HCT116 (cell line): ENCODE measurements at regions not wholly inside any gene's neighbourhood (a gene's known extent, or its start where the extent isn't known, plus 50 kb on each side); places are given as distances from the start of the nearest gene placed in this dataset.

ENCODE experiments used
- ATAC-seq: fragments of 200-7000 bp; cut with Tn5 transposase; 2 replicates; pipeline ENCODE4 v1.9.1; 2020; ENCODE audit warnings: mild to moderate bottlenecking, moderate library complexity
- BruUV-seq: library from RNA; stranded (reverse); fragments of 400-500 nt; replicated peaks from 2 replicates; lab custom pipeline; 2021; lab: Mats Ljungman, UMichigan
- CTCF ChIA-PET: fragments of 300-600 bp; sonication (Branson Sonifier 250); formaldehyde crosslinking; loops from one replicate; lab custom pipeline; 2021; ENCODE audit warnings: antibody characterized with exemption; lab: Charles Lee
- POLR2A ChIA-PET: fragments of 300-600, 350-600 bp; sonication (Branson Sonifier 250); formaldehyde crosslinking; loops from one replicate; lab custom pipeline; 2021; ENCODE audit warnings: antibody characterized with exemption; lab: Charles Lee
- RAD21 ChIA-PET, 2 experiments: fragments of 300-600 bp; sonication (Branson Sonifier 250); formaldehyde crosslinking; loops; one replicate each; lab custom pipeline; 2023; ENCODE audit warnings: low total read pairs in 2 of 2; ENCODE audit not compliant: uncharacterized antibody in 2 of 2, unreplicated experiment in 2 of 2, low non-redundant PET in 1 of 2; lab: Charles Lee
- DNase-seq: peaks from one replicate; pipeline ENCODE4 v3.0.0-alpha.2; 2010; ENCODE audit warnings: low read depth, low spot score
- H2AFZ ChIP-seq: fragments of 200-600 bp; shearing (Covaris generic), sonication (generic); 2 replicates; pipeline ENCODE4 v1.6.1; 2017; ENCODE audit warnings: low read depth, mixed run types, mixed read lengths, antibody characterized with exemption, low read length; ENCODE audit not compliant: poor library complexity, severe bottlenecking
- H3K27ac ChIP-seq: 2 replicates; pipeline ENCODE4 v1.5.1; 2012; ENCODE audit warnings: low read depth, low read length
- H3K27me3 ChIP-seq: fragments of 200-600 bp; sonication (generic); 2 replicates; pipeline ENCODE4 v1.6.1; 2016; ENCODE audit warnings: mixed run types, low read length, mixed read lengths; ENCODE audit not compliant: insufficient read depth
- H3K36me3 ChIP-seq, 2 experiments: fragments of 200-500 bp in 1 of 2; fragments of 200-600 bp in 1 of 2; sonication (Bioruptor generic) in 1 of 2; sonication (generic) in 1 of 2; 2 replicates each; pipeline versions ENCODE4 v1.5.1 to v1.6.1; 2014 to 2016; ENCODE audit warnings: low read length in 2 of 2, inconsistent platforms in 1 of 2, mixed read lengths in 1 of 2, mixed run types in 1 of 2; ENCODE audit not compliant: insufficient read depth in 2 of 2, control insufficient read depth in 1 of 2
- H3K4me1 ChIP-seq, 2 experiments: fragments of 200-600 bp in 1 of 2; sonication (generic) in 1 of 2; 2 replicates each; pipeline versions ENCODE4 v1.5.1 to v1.6.1; 2012 to 2017; ENCODE audit warnings: low read length in 2 of 2, inconsistent platforms in 1 of 2, mild to moderate bottlenecking in 1 of 2, mixed read lengths in 1 of 2, mixed run types in 1 of 2, moderate library complexity in 1 of 2; ENCODE audit not compliant: insufficient read depth in 2 of 2, control insufficient read depth in 1 of 2
- H3K4me2 ChIP-seq: fragments of 200-600 bp; sonication (generic); 2 replicates; pipeline ENCODE4 v1.6.1; 2017; ENCODE audit warnings: mixed run types, low read length, mixed read lengths
- H3K4me3 ChIP-seq, 2 experiments: fragments of 200-600 bp in 1 of 2; sonication (generic) in 1 of 2; replicated peaks in 1 of 2; 2 replicates each; pipeline ENCODE4 v1.5.1; 2011 to 2016; ENCODE audit warnings: low read length in 2 of 2, control low read depth in 1 of 2, low read depth in 1 of 2, mild to moderate bottlenecking in 1 of 2, mixed read lengths in 1 of 2, mixed run types in 1 of 2
- H3K79me2 ChIP-seq: fragments of 200-600 bp; sonication (generic); 2 replicates; pipeline ENCODE4 v1.6.1; 2017; ENCODE audit warnings: mild to moderate bottlenecking, mixed run types, low read length, moderate library complexity, mixed read lengths; ENCODE audit not compliant: insufficient read depth
- H3K9ac ChIP-seq: fragments of 200-600 bp; sonication (generic); 2 replicates; pipeline ENCODE4 v1.6.1; 2016; ENCODE audit warnings: low read length, mixed read lengths
- H3K9me2 ChIP-seq: fragments of 200-600 bp; sonication (generic), shearing (Covaris generic); 2 replicates; pipeline ENCODE4 v1.6.1; 2017; ENCODE audit warnings: mixed run types, mild to moderate bottlenecking, moderate library complexity; ENCODE audit not compliant: insufficient read depth
- H3K9me3 ChIP-seq, 2 experiments: fragments of 200-500 bp in 1 of 2; fragments of 200-600 bp in 1 of 2; sonication (Bioruptor generic) in 1 of 2; sonication (generic) in 1 of 2; 2 replicates each; pipeline ENCODE4 v1.6.1; 2014 to 2017; ENCODE audit warnings: low read length in 2 of 2, mixed read lengths in 2 of 2, inconsistent platforms in 1 of 2, low read depth in 1 of 2, mild to moderate bottlenecking in 1 of 2, mixed run types in 1 of 2, moderate library complexity in 1 of 2; ENCODE audit not compliant: control insufficient read depth in 1 of 2, insufficient read depth in 1 of 2
- H4K20me1 ChIP-seq: fragments of 200-600 bp; sonication (generic), shearing (Covaris generic); 2 replicates; pipeline ENCODE4 v1.6.1; 2017; ENCODE audit warnings: mixed run types, mild to moderate bottlenecking, moderate library complexity; ENCODE audit not compliant: insufficient read depth
- CBX3 ChIP-seq: IDR thresholded peaks from 2 replicates; pipeline ENCODE4 v1.6.1; 2012; ENCODE audit warnings: low read depth
- CEBPB ChIP-seq: IDR thresholded peaks from 2 replicates; pipeline ENCODE4 v1.6.1; 2012; ENCODE audit warnings: low read depth
- EGR1 ChIP-seq: IDR thresholded peaks from 2 replicates; pipeline ENCODE4 v1.6.1; 2012; ENCODE audit warnings: low read depth
- ELF1 ChIP-seq: IDR thresholded peaks from 2 replicates; pipeline ENCODE4 v1.6.1; 2012; ENCODE audit warnings: low read depth, borderline replicate concordance
- EZH2phosphoT487 ChIP-seq: fragments of 200-600 bp; IDR thresholded peaks from 2 replicates; pipeline ENCODE4 v1.6.1; 2018; ENCODE audit warnings: antibody characterized with exemption, borderline replicate concordance
- FOSL1 ChIP-seq: IDR thresholded peaks from 2 replicates; pipeline ENCODE4 v1.6.1; 2012; ENCODE audit warnings: low read depth
- JUND ChIP-seq: IDR thresholded peaks from 2 replicates; pipeline ENCODE4 v1.6.1; 2012
- POLR2A ChIP-seq: IDR thresholded peaks from 2 replicates; pipeline ENCODE4 v1.7.0; 2011; ENCODE audit warnings: borderline replicate concordance; ENCODE audit not compliant: insufficient read depth, insufficient read length; ENCODE audit errors: extremely low read depth
- RAD21 ChIP-seq: IDR thresholded peaks from 2 replicates; pipeline ENCODE4 v1.6.1; 2012; ENCODE audit warnings: low read depth, mild to moderate bottlenecking
- SIN3A ChIP-seq: IDR thresholded peaks from 2 replicates; pipeline ENCODE4 v1.6.1; 2012; ENCODE audit warnings: low read depth
- SP1 ChIP-seq: IDR thresholded peaks from 2 replicates; pipeline ENCODE4 v1.6.1; 2012; ENCODE audit warnings: low read depth
- TCF7L2 ChIP-seq: IDR thresholded peaks from 2 replicates; pipeline ENCODE4 v1.7.0; 2011; ENCODE audit warnings: borderline replicate concordance, inconsistent platforms; ENCODE audit not compliant: insufficient read depth, insufficient read length; ENCODE audit errors: extremely low read depth
- YY1 ChIP-seq: IDR thresholded peaks from 2 replicates; pipeline ENCODE4 v1.6.1; 2011; ENCODE audit warnings: low read length, low read depth, moderate library complexity, mild to moderate bottlenecking; ENCODE audit not compliant: insufficient replicate concordance; ENCODE audit errors: extremely low read depth
- ZNF274 ChIP-seq: fragments of 200-500 bp; sonication (Bioruptor generic); IDR thresholded peaks from 2 replicates; pipeline ENCODE4 v1.6.1; 2014; ENCODE audit warnings: mild to moderate bottlenecking, low read depth, low read length, inconsistent platforms
- intact Hi-C: fragments of 100-400 bp; cut with micrococcal nuclease; formaldehyde crosslinking; loops from 2 replicates; pipeline ENCODE4 v1.10.0; 2022
- TF ChIP-seq, protein P1 (sequence below): IDR thresholded peaks from 2 replicates; pipeline ENCODE4 v1.6.1; 2012
- TF ChIP-seq, protein P2 (sequence below): IDR thresholded peaks from 2 replicates; pipeline ENCODE4 v1.6.1; 2012
- TF ChIP-seq, protein P3 (sequence below): IDR thresholded peaks from 2 replicates; pipeline ENCODE4 v1.6.1; 2011; ENCODE audit warnings: mild to moderate bottlenecking, low read length, moderate library complexity; ENCODE audit not compliant: insufficient replicate concordance; ENCODE audit errors: extremely low read depth

DNA sequence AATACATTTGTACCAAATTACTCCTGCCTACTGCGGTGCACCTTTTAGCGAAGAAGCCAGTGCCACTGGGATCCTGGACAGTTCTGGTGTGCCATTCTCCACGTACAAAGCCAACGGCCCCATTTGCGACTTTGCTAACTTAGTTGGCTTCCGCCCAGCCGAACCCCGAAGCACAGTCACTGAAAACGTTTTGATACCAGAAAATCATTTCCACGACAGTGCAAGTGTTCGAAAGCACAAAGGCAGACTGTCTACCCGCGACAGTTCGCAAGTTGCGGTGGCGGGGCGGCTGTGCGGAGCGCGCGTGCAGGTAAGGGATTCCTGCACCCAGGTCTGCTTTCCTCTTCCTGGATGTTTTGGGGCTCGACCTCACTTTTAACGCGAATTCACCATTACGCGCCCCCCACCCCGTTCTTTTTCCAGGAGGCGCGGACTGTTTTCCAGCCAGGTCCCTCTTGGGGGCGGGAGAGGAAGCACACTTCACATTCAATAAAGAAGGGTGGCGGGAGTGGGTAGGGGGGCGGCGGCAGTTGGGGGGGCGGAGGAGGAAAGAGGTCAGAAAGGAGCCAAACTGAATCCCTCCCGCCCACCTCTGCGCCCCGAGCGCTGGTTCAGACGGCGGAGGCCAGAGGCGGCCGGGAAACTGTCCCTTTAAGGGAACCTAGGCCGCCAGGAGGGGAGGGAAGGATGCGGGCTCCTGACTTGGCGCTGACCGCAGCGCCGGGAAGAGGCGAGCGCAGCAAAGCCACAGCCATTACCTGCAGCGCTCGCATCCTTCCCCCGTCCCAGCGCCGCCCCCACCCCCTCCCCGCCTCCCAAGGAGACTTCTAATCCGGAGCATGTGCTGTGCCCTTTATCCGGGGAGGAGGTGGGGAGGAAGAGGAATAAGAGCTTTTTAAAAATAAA lies 107.4 kb upstream of the KCTD1 start (continued):
- TF ChIP-seq POLR2A (no peak), SIN3A (no peak), YY1 (no peak), JUND (no peak)
- TF ChIP-seq, protein P1, sequence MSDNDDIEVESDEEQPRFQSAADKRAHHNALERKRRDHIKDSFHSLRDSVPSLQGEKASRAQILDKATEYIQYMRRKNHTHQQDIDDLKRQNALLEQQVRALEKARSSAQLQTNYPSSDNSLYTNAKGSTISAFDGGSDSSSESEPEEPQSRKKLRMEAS, result no peak

DNA sequence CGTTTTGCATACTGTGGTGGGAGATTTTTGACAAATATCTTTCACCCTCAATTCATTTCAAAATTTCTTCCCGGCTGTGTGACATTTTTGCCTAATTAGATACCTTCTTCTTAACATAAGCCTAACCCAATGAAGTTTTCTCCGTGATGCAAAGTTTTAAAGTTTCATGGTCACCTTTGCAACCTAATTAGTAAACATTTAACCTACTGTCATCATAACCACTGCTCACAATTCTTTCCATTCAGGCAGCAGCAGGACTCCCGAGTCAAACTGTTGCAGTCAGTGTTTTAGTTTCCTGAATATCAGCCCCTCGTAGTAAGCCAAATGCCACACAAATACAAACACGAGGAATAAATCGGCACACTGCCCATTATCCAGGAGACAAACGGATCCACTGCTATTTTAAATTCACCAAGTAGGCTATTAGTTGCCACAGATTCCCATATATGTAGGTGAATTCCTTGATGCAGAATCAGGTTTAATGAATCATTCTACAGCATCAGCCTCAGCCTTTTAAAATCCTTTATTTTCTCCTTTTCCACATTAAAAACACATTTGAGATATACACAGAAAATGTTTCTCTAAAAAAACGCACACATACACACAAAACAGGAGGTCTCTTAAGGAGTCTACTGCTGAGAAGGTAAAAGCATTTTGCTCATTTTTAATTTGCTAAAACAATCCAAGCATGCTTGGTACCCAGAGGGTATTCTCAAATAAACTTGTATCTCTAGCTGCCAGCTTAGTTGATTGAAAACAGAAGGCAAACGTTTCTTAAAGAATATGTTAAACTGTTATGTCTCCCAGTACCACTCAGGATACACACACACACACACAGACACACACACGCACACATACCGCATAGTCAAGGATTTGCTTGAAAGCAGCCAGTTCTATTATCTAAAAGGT lies 106.5 kb upstream of the KCTD1 start:
- intact Hi-C loops, result loop anchor here (5.0 to 10.0 kb wide), 2 partner anchors 173 to 270 kb away; no protein-coding TSS in a partner anchor
- no peak for DNase-seq
- BruUV-seq, result no TSS peak
- no peak overlapping the region for H3K9ac ChIP-seq
- RAD21 ChIA-PET, result no interaction called here
- ATAC-seq, result no peak
- no peaks in the 10 kb centered on the region for H4K20me1 ChIP-seq
- peaks cover 59% of the 10 kb centered on the region for H3K27me3 ChIP-seq
- no peak overlapping the region for H2AFZ ChIP-seq
- POLR2A ChIA-PET, result no interaction called here
- no peak overlapping the region for H3K4me2 ChIP-seq
- H3K79me2 ChIP-seq, result no peaks in the 10 kb centered on the region
- H3K27ac ChIP-seq, result no peak overlapping the region
- H3K4me3 ChIP-seq, result no peak overlapping the region
- H3K36me3 ChIP-seq, result no peaks in the 10 kb centered on the region
- peaks cover 8 to 15% of the 10 kb centered on the region in 2 experiments for H3K4me1 ChIP-seq
- H3K9me2 ChIP-seq, result no peaks in the 10 kb centered on the region
- CTCF ChIA-PET, result interaction anchor here (0.9 to 1.0 kb wide), 2 partner anchors 271 to 348 kb away, joined by 3 read pairs; no protein-coding TSS in a partner anchor
- no peaks in the 10 kb centered on the region for H3K9me3 ChIP-seq
- TF ChIP-seq SP1 (no peak), RAD21 (no peak), FOSL1 (no peak), CEBPB (no peak), EGR1 (no peak), ELF1 (no peak), EZH2phosphoT487 (no peak), YY1 (no peak), SIN3A (no peak), TCF7L2 (no peak), ZNF274 (no peak), CBX3 (no peak)
- TF ChIP-seq, protein P2, sequence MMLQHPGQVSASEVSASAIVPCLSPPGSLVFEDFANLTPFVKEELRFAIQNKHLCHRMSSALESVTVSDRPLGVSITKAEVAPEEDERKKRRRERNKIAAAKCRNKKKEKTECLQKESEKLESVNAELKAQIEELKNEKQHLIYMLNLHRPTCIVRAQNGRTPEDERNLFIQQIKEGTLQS, result no peak
- TF ChIP-seq, protein P3, sequence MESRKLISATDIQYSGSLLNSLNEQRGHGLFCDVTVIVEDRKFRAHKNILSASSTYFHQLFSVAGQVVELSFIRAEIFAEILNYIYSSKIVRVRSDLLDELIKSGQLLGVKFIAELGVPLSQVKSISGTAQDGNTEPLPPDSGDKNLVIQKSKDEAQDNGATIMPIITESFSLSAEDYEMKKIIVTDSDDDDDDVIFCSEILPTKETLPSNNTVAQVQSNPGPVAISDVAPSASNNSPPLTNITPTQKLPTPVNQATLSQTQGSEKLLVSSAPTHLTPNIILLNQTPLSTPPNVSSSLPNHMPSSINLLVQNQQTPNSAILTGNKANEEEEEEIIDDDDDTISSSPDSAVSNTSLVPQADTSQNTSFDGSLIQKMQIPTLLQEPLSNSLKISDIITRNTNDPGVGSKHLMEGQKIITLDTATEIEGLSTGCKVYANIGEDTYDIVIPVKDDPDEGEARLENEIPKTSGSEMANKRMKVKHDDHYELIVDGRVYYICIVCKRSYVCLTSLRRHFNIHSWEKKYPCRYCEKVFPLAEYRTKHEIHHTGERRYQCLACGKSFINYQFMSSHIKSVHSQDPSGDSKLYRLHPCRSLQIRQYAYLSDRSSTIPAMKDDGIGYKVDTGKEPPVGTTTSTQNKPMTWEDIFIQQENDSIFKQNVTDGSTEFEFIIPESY, result no peak
